ENCODE measurements at regions not wholly inside any gene's neighbourhood (a gene's known extent, or its start where the extent isn't known, plus 50 kb on each side); places are given as distances from the start of the nearest gene placed in this dataset.

- TF ChIP-seq CTCF (IDR thresholded peaks at IDR 0.05) (no peak), EZH2 (IDR thresholded peaks at IDR 0.05; ENCODE audit: borderline replicate concordance, insufficient read depth, low read depth, low read length, poor library complexity, severe bottlenecking) (no peak)
Measured at GRCh38 chr5:168088410-168089173, 202.9 kb upstream of the WWC1 start.
